K562 (cell line): ENCODE measurements at regions not wholly inside any gene's neighbourhood (a gene's known extent, or its start where the extent isn't known, plus 50 kb on each side); places are given as distances from the start of the nearest gene placed in this dataset.
"Not testable (repeated sequence)": the region's sequence is repeated elsewhere in the genome, so short reads cannot be mapped to it uniquely, and the experiment has no call there.

ENCODE experiments used
- KLF16 ChIP-seq: IDR thresholded peaks from 2 replicates; pipeline ENCODE4 v1.6.1; 2016; ENCODE audit warnings: antibody characterized with exemption
- TOE1 ChIP-seq, 2 experiments: fragments of 450-650 bp in 1 of 2; sonication (generic) in 1 of 2; formaldehyde crosslinking in 1 of 2; IDR thresholded peaks; 2 replicates each; pipeline versions ENCODE4 v1.7.1 to v1.8.0; 2016 to 2022; ENCODE audit warnings: borderline replicate concordance in 2 of 2, mild to moderate bottlenecking in 2 of 2, antibody characterized with exemption in 1 of 2, inconsistent platforms in 1 of 2, low read depth in 1 of 2, missing genetic modification reagents in 1 of 2, moderate library complexity in 1 of 2
- TF ChIP-seq, protein P1 (sequence below), 2 experiments: fragments of 450-650 bp; formaldehyde crosslinking in 1 of 2; IDR thresholded peaks; 2 replicates each; pipeline versions ENCODE4 v1.4.0 to v1.6.1; 2014 to 2020; ENCODE audit warnings: mild to moderate bottlenecking in 2 of 2, borderline replicate concordance in 1 of 2, low read depth in 1 of 2
- TF ChIP-seq, protein P2 (sequence below): fragments of 200-800 bp; sonication (Bioruptor generic); IDR thresholded peaks from 2 replicates; pipeline ENCODE4 v1.6.1; 2017; ENCODE audit warnings: missing genetic modification characterization, missing compliant biosample characterization

DNA sequence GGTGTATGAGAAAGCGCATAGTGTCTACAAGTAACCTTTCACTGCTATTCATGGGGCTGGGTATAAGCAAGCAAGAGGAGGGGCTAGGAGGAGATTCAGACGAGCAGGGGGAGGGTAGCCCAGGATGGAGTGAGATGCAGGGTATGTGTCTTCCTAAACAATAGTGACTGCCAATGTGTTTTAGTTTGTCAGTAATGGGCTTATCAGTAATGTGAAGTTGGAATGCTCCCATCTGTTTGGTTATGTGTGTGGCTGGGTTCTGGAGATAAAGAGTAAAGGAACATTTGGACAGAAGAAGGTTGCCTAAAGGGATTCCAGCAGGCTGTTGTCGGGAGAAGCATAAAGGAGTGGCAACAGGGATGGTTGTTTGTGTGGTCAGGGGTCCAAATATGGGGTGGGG lies 62.7 kb upstream of the EZR start (continued):
- TF ChIP-seq, protein P1, sequence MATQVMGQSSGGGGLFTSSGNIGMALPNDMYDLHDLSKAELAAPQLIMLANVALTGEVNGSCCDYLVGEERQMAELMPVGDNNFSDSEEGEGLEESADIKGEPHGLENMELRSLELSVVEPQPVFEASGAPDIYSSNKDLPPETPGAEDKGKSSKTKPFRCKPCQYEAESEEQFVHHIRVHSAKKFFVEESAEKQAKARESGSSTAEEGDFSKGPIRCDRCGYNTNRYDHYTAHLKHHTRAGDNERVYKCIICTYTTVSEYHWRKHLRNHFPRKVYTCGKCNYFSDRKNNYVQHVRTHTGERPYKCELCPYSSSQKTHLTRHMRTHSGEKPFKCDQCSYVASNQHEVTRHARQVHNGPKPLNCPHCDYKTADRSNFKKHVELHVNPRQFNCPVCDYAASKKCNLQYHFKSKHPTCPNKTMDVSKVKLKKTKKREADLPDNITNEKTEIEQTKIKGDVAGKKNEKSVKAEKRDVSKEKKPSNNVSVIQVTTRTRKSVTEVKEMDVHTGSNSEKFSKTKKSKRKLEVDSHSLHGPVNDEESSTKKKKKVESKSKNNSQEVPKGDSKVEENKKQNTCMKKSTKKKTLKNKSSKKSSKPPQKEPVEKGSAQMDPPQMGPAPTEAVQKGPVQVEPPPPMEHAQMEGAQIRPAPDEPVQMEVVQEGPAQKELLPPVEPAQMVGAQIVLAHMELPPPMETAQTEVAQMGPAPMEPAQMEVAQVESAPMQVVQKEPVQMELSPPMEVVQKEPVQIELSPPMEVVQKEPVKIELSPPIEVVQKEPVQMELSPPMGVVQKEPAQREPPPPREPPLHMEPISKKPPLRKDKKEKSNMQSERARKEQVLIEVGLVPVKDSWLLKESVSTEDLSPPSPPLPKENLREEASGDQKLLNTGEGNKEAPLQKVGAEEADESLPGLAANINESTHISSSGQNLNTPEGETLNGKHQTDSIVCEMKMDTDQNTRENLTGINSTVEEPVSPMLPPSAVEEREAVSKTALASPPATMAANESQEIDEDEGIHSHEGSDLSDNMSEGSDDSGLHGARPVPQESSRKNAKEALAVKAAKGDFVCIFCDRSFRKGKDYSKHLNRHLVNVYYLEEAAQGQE (IDR thresholded peaks at IDR 0.05; ENCODE audit: borderline replicate concordance) = peak; percentile 4; the same call in 1 of the 2 replicates
- TF ChIP-seq, protein P1 (CRISPR knock-in tag; IDR thresholded peaks at IDR 0.05; ENCODE audit: low read depth) = not testable (repeated sequence)
- TF ChIP-seq TOE1 (IDR thresholded peaks at IDR 0.05; ENCODE audit: borderline replicate concordance) (0 out of 2 replicates have a peak, but pooled peaks have one; percentile 29), KLF16 (peak; percentile 89)
- TF ChIP-seq TOE1 (CRISPR knock-in tag; IDR thresholded peaks at IDR 0.05; ENCODE audit: borderline replicate concordance, low read depth) = not testable (repeated sequence)
- TF ChIP-seq, protein P2, sequence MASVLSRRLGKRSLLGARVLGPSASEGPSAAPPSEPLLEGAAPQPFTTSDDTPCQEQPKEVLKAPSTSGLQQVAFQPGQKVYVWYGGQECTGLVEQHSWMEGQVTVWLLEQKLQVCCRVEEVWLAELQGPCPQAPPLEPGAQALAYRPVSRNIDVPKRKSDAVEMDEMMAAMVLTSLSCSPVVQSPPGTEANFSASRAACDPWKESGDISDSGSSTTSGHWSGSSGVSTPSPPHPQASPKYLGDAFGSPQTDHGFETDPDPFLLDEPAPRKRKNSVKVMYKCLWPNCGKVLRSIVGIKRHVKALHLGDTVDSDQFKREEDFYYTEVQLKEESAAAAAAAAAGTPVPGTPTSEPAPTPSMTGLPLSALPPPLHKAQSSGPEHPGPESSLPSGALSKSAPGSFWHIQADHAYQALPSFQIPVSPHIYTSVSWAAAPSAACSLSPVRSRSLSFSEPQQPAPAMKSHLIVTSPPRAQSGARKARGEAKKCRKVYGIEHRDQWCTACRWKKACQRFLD (CRISPR knock-in tag) = peak; percentile 61; the same call in 1 of the 2 replicates
- TF ChIP-seq, all 486 proteins: peak for 78; not testable (repeated sequence) for 408
